IMR-90 (cell line): ENCODE measurements at regions not wholly inside any gene's neighbourhood (a gene's known extent, or its start where the extent isn't known, plus 50 kb on each side); places are given as distances from the start of the nearest gene placed in this dataset.

Source experiments
- ATAC-seq: fragments of 200-7000 bp; cut with Tn5 transposase; 2 replicates; pipeline ENCODE4 v1.9.1; 2020; ENCODE audit warnings: low read depth, mild to moderate bottlenecking, moderate library complexity
- BruUV-seq: library from RNA; stranded (reverse); fragments of 400-500 nt; replicated peaks from 2 replicates; lab custom pipeline; 2021; lab: Mats Ljungman, UMichigan
- CTCF ChIA-PET: fragments of 300-600 bp; formaldehyde crosslinking; extraction: SDS; loops from one replicate; lab custom pipeline; 2021; ENCODE audit warnings: antibody characterized with exemption; lab: Yijun Ruan, JAX
- POLR2A ChIA-PET: fragments of 300-600 bp; sonication (Branson Sonifier 250); formaldehyde crosslinking; loops from one replicate; lab custom pipeline; 2022; ENCODE audit warnings: antibody characterized with exemption; ENCODE audit not compliant: unreplicated experiment; lab: Charles Lee
- DNase-seq: peaks from one replicate; pipeline ENCODE4 v3.0.0; 2013
- H2AFZ ChIP-seq: replicated peaks from 2 replicates; pipeline ENCODE3; 2013; ENCODE audit warnings: low read length, mild to moderate bottlenecking; ENCODE audit not compliant: poor library complexity
- H2AK5ac ChIP-seq: 2 replicates; pipeline ENCODE4 v1.6.1; 2013; ENCODE audit warnings: low read depth, low read length, inconsistent platforms
- H2AK9ac ChIP-seq: replicated peaks from 2 replicates; pipeline ENCODE3; 2013; ENCODE audit warnings: mild to moderate bottlenecking, low read depth, low read length, moderate library complexity; ENCODE audit not compliant: poor library complexity
- H2BK120ac ChIP-seq: 2 replicates; pipeline ENCODE4 v1.6.1; 2013; ENCODE audit warnings: low read depth, low read length, inconsistent platforms
- H2BK15ac ChIP-seq: 3 replicates; pipeline ENCODE4 v1.6.1; 2013; ENCODE audit warnings: low read depth, low read length, inconsistent platforms
- H2BK20ac ChIP-seq: 2 replicates; pipeline ENCODE4 v1.6.1; 2013; ENCODE audit warnings: low read depth, mild to moderate bottlenecking, inconsistent platforms, low read length, moderate library complexity
- H2BK5ac ChIP-seq: 2 replicates; pipeline ENCODE4 v1.6.1; 2013; ENCODE audit warnings: mild to moderate bottlenecking, low read depth, low read length, inconsistent platforms; ENCODE audit not compliant: poor library complexity, severe bottlenecking
- H3K14ac ChIP-seq: replicated peaks from 2 replicates; pipeline ENCODE4 v1.6.1; 2013; ENCODE audit warnings: low read depth, low read length, inconsistent platforms
- H3K18ac ChIP-seq: 2 replicates; pipeline ENCODE4 v1.6.1; 2013; ENCODE audit warnings: low read depth, low read length, control low read depth
- H3K23ac ChIP-seq: 2 replicates; pipeline ENCODE4 v1.6.1; 2013; ENCODE audit warnings: low read depth, low read length, inconsistent platforms
- H3K27ac ChIP-seq: 2 replicates; pipeline ENCODE4 v1.5.1; 2013; ENCODE audit warnings: mild to moderate bottlenecking, control low read depth, low read length; ENCODE audit not compliant: insufficient read depth
- H3K27me3 ChIP-seq: 2 replicates; pipeline ENCODE4 v1.6.1; 2013; ENCODE audit warnings: low read length; ENCODE audit not compliant: control insufficient read depth, insufficient read depth
- H3K36me3 ChIP-seq: 2 replicates; pipeline ENCODE4 v1.6.1; 2013; ENCODE audit warnings: low read length, mixed read lengths; ENCODE audit not compliant: control insufficient read depth, insufficient read depth
- H3K4ac ChIP-seq: 2 replicates; pipeline ENCODE4 v1.6.1; 2013; ENCODE audit warnings: low read depth, low read length, inconsistent platforms
- H3K4me1 ChIP-seq: 2 replicates; pipeline ENCODE4 v1.6.1; 2013; ENCODE audit warnings: low read length, mixed read lengths; ENCODE audit not compliant: control insufficient read depth, insufficient read depth
- H3K4me2 ChIP-seq: 2 replicates; pipeline ENCODE4 v1.6.1; 2013; ENCODE audit warnings: low read depth, mild to moderate bottlenecking, control low read depth, low read length, moderate library complexity
- H3K4me3 ChIP-seq: 2 replicates; pipeline ENCODE4 v1.5.1; 2013; ENCODE audit warnings: low read depth, mild to moderate bottlenecking, control low read depth, low read length, moderate library complexity; ENCODE audit not compliant: insufficient read depth
- H3K56ac ChIP-seq: 2 replicates; pipeline ENCODE4 v1.6.1; 2013; ENCODE audit warnings: low read length, inconsistent platforms; ENCODE audit not compliant: insufficient read depth; ENCODE audit errors: extremely low read depth
- H3K79me1 ChIP-seq, 2 experiments: 2 replicates each; pipeline ENCODE4 v1.6.1; 2013; ENCODE audit warnings: low read length in 2 of 2, inconsistent platforms in 1 of 2, low read depth in 1 of 2
- H3K9ac ChIP-seq: 2 replicates; pipeline ENCODE4 v1.6.1; 2013; ENCODE audit warnings: low read depth, low read length, control low read depth
- H3K9me1 ChIP-seq: 2 replicates; pipeline ENCODE4 v1.6.1; 2013; ENCODE audit warnings: low read length, inconsistent platforms; ENCODE audit not compliant: insufficient read depth
- H3K9me3 ChIP-seq: 2 replicates; pipeline ENCODE4 v1.6.1; 2013; ENCODE audit warnings: low read length; ENCODE audit not compliant: control insufficient read depth, insufficient read depth
- H4K20me1 ChIP-seq: 2 replicates; pipeline ENCODE4 v1.6.1; 2013; ENCODE audit warnings: low read length, inconsistent platforms; ENCODE audit not compliant: insufficient read depth
- H4K5ac ChIP-seq: 2 replicates; pipeline ENCODE4 v1.6.1; 2013; ENCODE audit warnings: mild to moderate bottlenecking, low read depth, low read length, control low read depth
- H4K8ac ChIP-seq, 2 experiments: 2 replicates each; pipeline ENCODE4 v1.6.1; 2013; ENCODE audit warnings: low read depth in 2 of 2, low read length in 2 of 2, control low read depth in 1 of 2, inconsistent platforms in 1 of 2
- H4K91ac ChIP-seq: 2 replicates; pipeline ENCODE4 v1.6.1; 2013; ENCODE audit warnings: low read depth, low read length, inconsistent platforms; ENCODE audit not compliant: insufficient read depth
- BHLHE40 ChIP-seq: fragments of 150-350 bp; IDR thresholded peaks from 2 replicates; pipeline ENCODE4 v1.6.1; 2016; ENCODE audit warnings: mild to moderate bottlenecking, low read depth, low read length
- CEBPB ChIP-seq: IDR thresholded peaks from 2 replicates; pipeline ENCODE4 v1.6.1; 2012; ENCODE audit warnings: low read depth, low read length, improper control_type of control experiment
- CHD1 ChIP-seq: IDR thresholded peaks from 2 replicates; pipeline ENCODE4 v1.6.1; 2012; ENCODE audit warnings: low read depth, low read length, improper control_type of control experiment
- ELK1 ChIP-seq: fragments of 150-350 bp; IDR thresholded peaks from 2 replicates; pipeline ENCODE4 v1.6.1; 2016; ENCODE audit warnings: low read depth, mild to moderate bottlenecking, low read length, moderate library complexity, borderline replicate concordance
- FOS ChIP-seq: fragments of 150-350 bp; IDR thresholded peaks from 2 replicates; pipeline ENCODE4 v1.6.1; 2016; ENCODE audit warnings: low read depth, low read length
- MAFK ChIP-seq: IDR thresholded peaks from 2 replicates; pipeline ENCODE4 v1.6.1; 2012; ENCODE audit warnings: low read depth, low read length, improper control_type of control experiment
- MAZ ChIP-seq: IDR thresholded peaks from 2 replicates; pipeline ENCODE4 v1.6.1; 2012; ENCODE audit warnings: low read depth, mild to moderate bottlenecking, low read length, improper control_type of control experiment, moderate library complexity, borderline replicate concordance
- MXI1 ChIP-seq: IDR thresholded peaks from 2 replicates; pipeline ENCODE4 v1.6.1; 2012; ENCODE audit warnings: low read depth, mild to moderate bottlenecking, low read length, moderate library complexity, borderline replicate concordance
- NFE2L2 ChIP-seq: fragments of 150-350 bp; IDR thresholded peaks from 2 replicates; pipeline ENCODE4 v1.6.1; 2016; ENCODE audit warnings: low read depth, mild to moderate bottlenecking, low read length
- POLR2A ChIP-seq: IDR thresholded peaks from 2 replicates; pipeline ENCODE4 v1.6.1; 2012; ENCODE audit warnings: mild to moderate bottlenecking, low read depth, low read length
- RAD21 ChIP-seq: IDR thresholded peaks from 2 replicates; pipeline ENCODE4 v1.6.1; 2012; ENCODE audit warnings: low read length, improper control_type of control experiment
- RCOR1 ChIP-seq: IDR thresholded peaks from 2 replicates; pipeline ENCODE4 v1.6.1; 2012; ENCODE audit warnings: mild to moderate bottlenecking, low read length, improper control_type of control experiment; ENCODE audit not compliant: insufficient replicate concordance
- RFX5 ChIP-seq: IDR thresholded peaks from 2 replicates; pipeline ENCODE4 v1.8.0; 2012; ENCODE audit warnings: low read depth, mild to moderate bottlenecking, low read length, moderate library complexity
- SMC3 ChIP-seq: fragments of 150-350 bp; IDR thresholded peaks from 2 replicates; pipeline ENCODE4 v1.6.1; 2016; ENCODE audit warnings: low read depth, mild to moderate bottlenecking, antibody characterized with exemption, low read length, moderate library complexity
- whole genome bisulfite sequencing, 2 experiments: methylation state at CpG; one replicate each; pipeline versions ENCODE4 v1.1.5 to v1.1.7; 2013; ENCODE audit warnings: missing lambda C conversion rate in 2 of 2; ENCODE audit not compliant: insufficient read length in 1 of 2; ENCODE audit errors: extremely low coverage in 2 of 2; 5-methylcytosine and 5-hydroxymethylcytosine counted together
- dilution Hi-C: fragments of 300-500 bp; cut with HindIII; formaldehyde crosslinking; loops from one replicate; pipeline ENCODE4 v1.14.3; 2018; ENCODE audit warnings: low sequenced_read_pairs; ENCODE audit not compliant: unreplicated experiment
- in situ Hi-C: fragments of 300-500 bp; cut with MboI; formaldehyde crosslinking; loops from 3 replicates; pipeline ENCODE4 v1.14.3; 2019; ENCODE audit warnings: low sequenced_read_pairs, inconsistent platforms, mixed read lengths
- intact Hi-C: fragments of 100-400 bp; cut with micrococcal nuclease; formaldehyde crosslinking; loops from 2 replicates; pipeline ENCODE4 v1.10.0; 2022
- TF ChIP-seq, protein P1 (sequence below): fragments of 150-350 bp; IDR thresholded peaks from 2 replicates; pipeline ENCODE4 v1.6.1; 2017; ENCODE audit warnings: mild to moderate bottlenecking, antibody characterized with exemption, low read length, low read depth
- TF ChIP-seq, protein P2 (sequence below): conservative IDR thresholded peaks from 2 replicates; pipeline ENCODE4 v1.5.1; 2012; ENCODE audit warnings: mild to moderate bottlenecking, low read depth, low read length, improper control_type of control experiment

DNA sequence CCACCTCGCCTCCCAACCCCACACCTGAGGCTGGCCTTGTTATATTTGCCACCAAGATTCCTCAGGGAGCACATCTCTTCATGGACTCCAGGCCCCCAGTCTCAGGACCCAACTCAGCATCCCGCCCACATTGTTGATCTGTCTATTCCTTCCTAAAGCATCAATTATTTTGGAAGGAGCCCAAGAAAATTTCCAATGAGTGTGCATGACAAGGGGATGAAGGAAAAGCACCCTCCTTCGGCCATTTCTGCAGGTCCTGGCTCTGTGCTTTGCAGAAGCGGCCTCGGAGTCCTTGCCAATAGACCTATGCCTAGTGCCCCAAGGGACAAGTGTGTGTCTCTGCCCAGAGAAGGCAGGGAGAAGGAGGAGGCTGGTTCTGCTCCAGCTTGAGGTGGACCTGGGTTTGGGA, 273.2 kb downstream of the GADD45G start:
- Histone ChIP-seq H3K4me2 (no peak overlapping the region), H3K56ac (no peak overlapping the region), H3K9ac (no peak overlapping the region), H3K36me3 (no peaks in the 10 kb centered on the region), H4K91ac (no peak overlapping the region), H3K14ac (no peak overlapping the region), H2BK20ac (no peak overlapping the region), H2AK5ac (no peak overlapping the region), H2BK5ac (no peak overlapping the region), H3K9me1 (0 out of 2 replicates have a peak, but pooled peaks cover 10% of the 10 kb centered on the region), H4K20me1 (no peaks in the 10 kb centered on the region), H2BK15ac (no peak overlapping the region), H3K4me3 (no peak overlapping the region), H3K18ac (no peak overlapping the region), H3K23ac (no peak overlapping the region), H3K9me3 (no peaks in the 10 kb centered on the region), H2BK120ac (no peak overlapping the region), H4K5ac (no peak overlapping the region), H3K4ac (no peak overlapping the region), H2AK9ac (no peak overlapping the region), H3K4me1 (no peaks in the 10 kb centered on the region), H3K79me1 (no peaks in the 10 kb centered on the region), H3K27ac (no peak overlapping the region), H4K8ac (no peak overlapping the region), H2AFZ (no peak overlapping the region), H3K27me3 (no peaks in the 10 kb centered on the region; the same call in 1 of the 2 replicates)
- TF ChIP-seq MXI1 (no peak), CHD1 (no peak), ELK1 (no peak), MAZ (no peak), CEBPB (no peak), POLR2A (no peak), FOS (no peak), RAD21 (no peak), RCOR1 (no peak), SMC3 (no peak), MAFK (no peak), NFE2L2 (no peak), RFX5 (no peak), BHLHE40 (no peak)
- TF ChIP-seq, protein P1, sequence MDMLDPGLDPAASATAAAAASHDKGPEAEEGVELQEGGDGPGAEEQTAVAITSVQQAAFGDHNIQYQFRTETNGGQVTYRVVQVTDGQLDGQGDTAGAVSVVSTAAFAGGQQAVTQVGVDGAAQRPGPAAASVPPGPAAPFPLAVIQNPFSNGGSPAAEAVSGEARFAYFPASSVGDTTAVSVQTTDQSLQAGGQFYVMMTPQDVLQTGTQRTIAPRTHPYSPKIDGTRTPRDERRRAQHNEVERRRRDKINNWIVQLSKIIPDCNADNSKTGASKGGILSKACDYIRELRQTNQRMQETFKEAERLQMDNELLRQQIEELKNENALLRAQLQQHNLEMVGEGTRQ, result no peak
- TF ChIP-seq, protein P2, sequence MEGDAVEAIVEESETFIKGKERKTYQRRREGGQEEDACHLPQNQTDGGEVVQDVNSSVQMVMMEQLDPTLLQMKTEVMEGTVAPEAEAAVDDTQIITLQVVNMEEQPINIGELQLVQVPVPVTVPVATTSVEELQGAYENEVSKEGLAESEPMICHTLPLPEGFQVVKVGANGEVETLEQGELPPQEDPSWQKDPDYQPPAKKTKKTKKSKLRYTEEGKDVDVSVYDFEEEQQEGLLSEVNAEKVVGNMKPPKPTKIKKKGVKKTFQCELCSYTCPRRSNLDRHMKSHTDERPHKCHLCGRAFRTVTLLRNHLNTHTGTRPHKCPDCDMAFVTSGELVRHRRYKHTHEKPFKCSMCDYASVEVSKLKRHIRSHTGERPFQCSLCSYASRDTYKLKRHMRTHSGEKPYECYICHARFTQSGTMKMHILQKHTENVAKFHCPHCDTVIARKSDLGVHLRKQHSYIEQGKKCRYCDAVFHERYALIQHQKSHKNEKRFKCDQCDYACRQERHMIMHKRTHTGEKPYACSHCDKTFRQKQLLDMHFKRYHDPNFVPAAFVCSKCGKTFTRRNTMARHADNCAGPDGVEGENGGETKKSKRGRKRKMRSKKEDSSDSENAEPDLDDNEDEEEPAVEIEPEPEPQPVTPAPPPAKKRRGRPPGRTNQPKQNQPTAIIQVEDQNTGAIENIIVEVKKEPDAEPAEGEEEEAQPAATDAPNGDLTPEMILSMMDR, result no peak
- WGBS, 2 experiments, result 67% methylated on average over 3 of the region's 5 CpGs; no CpG with 5 or more reads in 1 of the 2 experiments
- in situ Hi-C loops, result no loop called here
- dilution Hi-C loops, result no loop called here
- ATAC-seq (no peak), DNase-seq (no peak)
- no TSS peak for BruUV-seq
- POLR2A ChIA-PET, result no interaction called here
- CTCF ChIA-PET, result no interaction called here
- intact Hi-C loops, result no loop called here
